ENCODE measurements at regions not wholly inside any gene's neighbourhood (a gene's known extent, or its start where the extent isn't known, plus 50 kb on each side); places are given as distances from the start of the nearest gene placed in this dataset.

GRCh38 chr4:23323436-23323835 lies 566.4 kb downstream of the PPARGC1A start:
- TF ChIP-seq CTCF (IDR thresholded peaks at IDR 0.05) (no peak), POLR2A (IDR thresholded peaks at IDR 0.05) (no peak)
